H9 (cell line): ENCODE measurements at regions not wholly inside any gene's neighbourhood (a gene's known extent, or its start where the extent isn't known, plus 50 kb on each side); places are given as distances from the start of the nearest gene placed in this dataset.

Experiments used
- DNase-seq: peaks from one replicate; pipeline ENCODE4 v3.0.0-alpha.2; 2017
- H2AFZ ChIP-seq: one replicate; pipeline ENCODE4 v1.6.1; 2013; ENCODE audit warnings: mild to moderate bottlenecking, low read length, control low read depth, moderate library complexity
- H2AK5ac ChIP-seq: 2 replicates; pipeline ENCODE4 v1.6.1; 2013; ENCODE audit warnings: low read length, control low read depth, mixed read lengths; ENCODE audit not compliant: insufficient read length
- H2BK120ac ChIP-seq: one replicate; pipeline ENCODE4 v1.6.1; 2013; ENCODE audit warnings: low read depth, mild to moderate bottlenecking, low read length, control low read depth, inconsistent platforms; ENCODE audit not compliant: poor library complexity, severe bottlenecking
- H2BK12ac ChIP-seq: 2 replicates; pipeline ENCODE4 v1.6.1; 2013; ENCODE audit warnings: low read length, control low read depth, mixed read lengths, low read depth; ENCODE audit not compliant: insufficient read length
- H2BK15ac ChIP-seq: 2 replicates; pipeline ENCODE4 v1.6.1; 2013; ENCODE audit warnings: low read depth, low read length, control low read depth
- H2BK20ac ChIP-seq: one replicate; pipeline ENCODE4 v1.6.1; 2013; ENCODE audit warnings: low read depth, mild to moderate bottlenecking, low read length, control low read depth, inconsistent platforms; ENCODE audit not compliant: poor library complexity, severe bottlenecking
- H2BK5ac ChIP-seq: 2 replicates; pipeline ENCODE4 v1.6.1; 2013; ENCODE audit warnings: low read length, control low read depth, mixed read lengths; ENCODE audit not compliant: insufficient read length
- H3K14ac ChIP-seq: 2 replicates; pipeline ENCODE4 v1.6.1; 2013; ENCODE audit warnings: low read length, control low read depth; ENCODE audit not compliant: insufficient read depth
- H3K18ac ChIP-seq: 2 replicates; pipeline ENCODE4 v1.6.1; 2013; ENCODE audit warnings: low read depth, mild to moderate bottlenecking, mixed read lengths, low read length, control low read depth; ENCODE audit not compliant: insufficient read length
- H3K23ac ChIP-seq: 2 replicates; pipeline ENCODE4 v1.6.1; 2013; ENCODE audit warnings: low read length, control low read depth, mixed read lengths, low read depth; ENCODE audit not compliant: insufficient read length
- H3K23me2 ChIP-seq: 2 replicates; pipeline ENCODE4 v1.6.1; 2013; ENCODE audit warnings: low read depth, mild to moderate bottlenecking, mixed read lengths, low read length, control low read depth; ENCODE audit not compliant: insufficient read length, poor library complexity, severe bottlenecking
- H3K27ac ChIP-seq: 2 replicates; pipeline ENCODE4 v1.5.1; 2013; ENCODE audit warnings: low read length, control low read depth, mixed read lengths, low read depth; ENCODE audit not compliant: insufficient read length
- H3K27me3 ChIP-seq: 2 replicates; pipeline ENCODE4 v1.6.1; 2013; ENCODE audit warnings: low read length, control low read depth, inconsistent platforms; ENCODE audit not compliant: insufficient read depth
- H3K4ac ChIP-seq: 2 replicates; pipeline ENCODE4 v1.6.1; 2013; ENCODE audit warnings: low read depth, mild to moderate bottlenecking, control low read depth, inconsistent platforms, low read length, moderate library complexity
- H3K4me1 ChIP-seq: 2 replicates; pipeline ENCODE4 v1.6.1; 2013; ENCODE audit warnings: low read length, control low read depth, inconsistent platforms; ENCODE audit not compliant: insufficient read depth
- H3K4me2 ChIP-seq: 2 replicates; pipeline ENCODE4 v1.6.1; 2013; ENCODE audit warnings: low read length, control low read depth, mixed read lengths; ENCODE audit not compliant: insufficient read length, insufficient read depth
- H3K56ac ChIP-seq: 2 replicates; pipeline ENCODE4 v1.6.1; 2013; ENCODE audit warnings: low read depth, mild to moderate bottlenecking, mixed read lengths, low read length, control low read depth; ENCODE audit not compliant: insufficient read length
- H3K79me1 ChIP-seq: 2 replicates; pipeline ENCODE4 v1.6.1; 2013; ENCODE audit warnings: low read depth, mild to moderate bottlenecking, moderate library complexity, low read length, control low read depth, inconsistent platforms; ENCODE audit not compliant: insufficient read depth, poor library complexity, severe bottlenecking
- H3K79me2 ChIP-seq: 2 replicates; pipeline ENCODE4 v1.6.1; 2013; ENCODE audit warnings: low read length, control low read depth, inconsistent platforms; ENCODE audit not compliant: insufficient read depth
- H3K9ac ChIP-seq: 2 replicates; pipeline ENCODE4 v1.6.1; 2013; ENCODE audit warnings: low read length, control low read depth, mixed read lengths; ENCODE audit not compliant: insufficient read length; ENCODE audit errors: extremely low read depth
- H3K9me3 ChIP-seq: one replicate; pipeline ENCODE4 v1.6.1; 2013; ENCODE audit warnings: low read depth, low read length, inconsistent platforms; ENCODE audit not compliant: control insufficient read depth
- H3T11ph ChIP-seq: one replicate; pipeline ENCODE4 v1.6.1; 2013; ENCODE audit warnings: mild to moderate bottlenecking, low read length, control low read depth, inconsistent platforms
- H4K20me1 ChIP-seq: one replicate; pipeline ENCODE4 v1.6.1; 2013; ENCODE audit not compliant: control insufficient read depth, insufficient read length, insufficient read depth
- H4K5ac ChIP-seq: 2 replicates; pipeline ENCODE4 v1.6.1; 2013; ENCODE audit warnings: low read depth, mild to moderate bottlenecking, mixed read lengths, low read length, control low read depth; ENCODE audit not compliant: insufficient read length
- H4K8ac ChIP-seq: replicated peaks from 2 replicates; pipeline ENCODE4 v1.6.1; 2013; ENCODE audit warnings: low read length, control low read depth, mixed read lengths, low read depth; ENCODE audit not compliant: insufficient read length
- H4K91ac ChIP-seq: 2 replicates; pipeline ENCODE4 v1.6.1; 2013; ENCODE audit warnings: low read depth, mild to moderate bottlenecking, moderate library complexity, mixed read lengths, low read length, control low read depth; ENCODE audit not compliant: insufficient read length
- H3K27ac Mint-ChIP-seq, 3 experiments: 2 replicates in 2 of 3; 3 replicates in 1 of 3; pipeline ENCODE4 v1.8.0; 2020 to 2021; ENCODE audit warnings: mixed read lengths in 3 of 3, mild to moderate bottlenecking in 1 of 3, moderate library complexity in 1 of 3
- H3K27me3 Mint-ChIP-seq: 2 replicates; pipeline ENCODE4 v1.8.0; 2021; ENCODE audit warnings: low read depth, mild to moderate bottlenecking, moderate library complexity, mixed read lengths
- H3K36me3 Mint-ChIP-seq, 3 experiments: 2 replicates in 2 of 3; 3 replicates in 1 of 3; pipeline ENCODE4 v1.8.0; 2020 to 2021; ENCODE audit warnings: low read depth in 3 of 3, mixed read lengths in 3 of 3; ENCODE audit not compliant: insufficient read depth in 1 of 3
- H3K4me1 Mint-ChIP-seq, 2 experiments: 2 replicates each; pipeline ENCODE4 v1.8.0; 2020; ENCODE audit warnings: mixed read lengths in 2 of 2
- H3K4me3 Mint-ChIP-seq, 2 experiments: 2 replicates in 1 of 2; 3 replicates in 1 of 2; pipeline ENCODE4 v1.8.0; 2020 to 2021; ENCODE audit warnings: mild to moderate bottlenecking in 2 of 2, mixed read lengths in 2 of 2, moderate library complexity in 1 of 2
- H3K9me3 Mint-ChIP-seq, 2 experiments: 2 replicates in 1 of 2; 3 replicates in 1 of 2; pipeline ENCODE4 v1.8.0; 2020; ENCODE audit warnings: mild to moderate bottlenecking in 2 of 2, mixed read lengths in 2 of 2, moderate library complexity in 1 of 2
- CTCF ChIP-seq: fragments of 200-600 bp; sonication (generic); conservative IDR thresholded peaks from 3 replicates; pipeline ENCODE4 v1.8.0; 2021; ENCODE audit warnings: antibody characterized with exemption, mild to moderate bottlenecking
- WGBS: extraction: QIAGEN DNeasy Blood & Tissue Kit; methylation state at CpG from one replicate; pipeline ENCODE4 v1.1.7; 2013; ENCODE audit warnings: missing lambda C conversion rate, low lambda C conversion rate, mixed read lengths; ENCODE audit not compliant: insufficient read length; ENCODE audit errors: extremely low coverage; 5-methylcytosine and 5-hydroxymethylcytosine counted together

GRCh38 chrX:43239356-43239755 lies 416.7 kb upstream of the MAOA start:
- no peak overlapping the region for H3K27ac ChIP-seq
- H3K23me2 ChIP-seq, result no peaks in the 10 kb centered on the region
- H2BK120ac ChIP-seq, result no peak overlapping the region
- no peak overlapping the region for H3K14ac ChIP-seq
- H3K27me3 Mint-ChIP-seq, result no peaks in the 10 kb centered on the region; the same call in none of the 2 replicates
- no CpG with 5 or more reads among the region's 4 CpGs for WGBS
- H4K5ac ChIP-seq, result no peak overlapping the region
- H3K9me3 Mint-ChIP-seq, result peaks cover 0 to 31% of the 10 kb centered on the region in 2 experiments; a peak in 4 of 5 replicates
- no peak overlapping the region for H2BK5ac ChIP-seq
- H3K23ac ChIP-seq, result no peak overlapping the region
- H3K56ac ChIP-seq, result no peak overlapping the region
- H3K27me3 ChIP-seq, result no peaks in the 10 kb centered on the region
- no peak overlapping the region for H3K4me3 Mint-ChIP-seq
- H2BK12ac ChIP-seq, result no peak overlapping the region
- H3K9ac ChIP-seq, result no peak overlapping the region
- no peak overlapping the region for H3K4me2 ChIP-seq
- H3T11ph ChIP-seq, result no peak overlapping the region
- no peak overlapping the region for H4K8ac ChIP-seq
- no peak for DNase-seq
- H2BK20ac ChIP-seq, result no peak overlapping the region
- no peak overlapping the region for H2AK5ac ChIP-seq
- no peak overlapping the region; a peak in 1 of 7 replicates for H3K27ac Mint-ChIP-seq
- peaks cover 4 to 7% of the 10 kb centered on the region in 2 experiments for H3K4me1 Mint-ChIP-seq
- no peaks in the 10 kb centered on the region for H3K4me1 ChIP-seq
- no peaks in the 10 kb centered on the region for H3K79me2 ChIP-seq
- H3K9me3 ChIP-seq, result no peaks in the 10 kb centered on the region
- H4K91ac ChIP-seq, result no peak overlapping the region
- no peak overlapping the region for H3K4ac ChIP-seq
- no peak overlapping the region for H2BK15ac ChIP-seq
- H3K79me1 ChIP-seq, result no peaks in the 10 kb centered on the region
- no peaks in the 10 kb centered on the region for H4K20me1 ChIP-seq
- no peak overlapping the region for H2AFZ ChIP-seq
- no peak overlapping the region for H3K18ac ChIP-seq
- peaks cover 0 to 7% (median 0%) of the 10 kb centered on the region in 3 experiments; a peak in 2 of 7 replicates for H3K36me3 Mint-ChIP-seq
- TF ChIP-seq CTCF, result no peak
